ENCODE measurements at regions not wholly inside any gene's neighbourhood (a gene's known extent, or its start where the extent isn't known, plus 50 kb on each side); places are given as distances from the start of the nearest gene placed in this dataset.

- TF ChIP-seq POLR2A (IDR thresholded peaks at IDR 0.05; ENCODE audit: low read length) (no peak), GATA1 (IDR thresholded peaks at IDR 0.05; ENCODE audit: low read depth, low read length) (no peak)
Measured at GRCh38 chr18:53606792-53607191, 617.7 kb downstream of the MBD2 start.
